Memory B cell (primary cell): ENCODE measurements at regions not wholly inside any gene's neighbourhood (a gene's known extent, or its start where the extent isn't known, plus 50 kb on each side); places are given as distances from the start of the nearest gene placed in this dataset.
A peak's percentile ranks its signal among the peaks of the same experiment; 100 is the strongest.
"Not testable (repeated sequence)": the region's sequence is repeated elsewhere in the genome, so short reads cannot be mapped to it uniquely, and the experiment has no call there.

ENCODE experiments used
- ATAC-seq: fragments of 150-1000 bp; cut with Tn5 transposase; 2 replicates; pipeline ENCODE4 v1.10.0; 2021; ENCODE audit warnings: low read depth, mild to moderate bottlenecking, moderate library complexity
- DNase-seq, 2 donors: peaks; one replicate each; pipeline ENCODE4 v3.0.0; 2022; ENCODE audit warnings: low spot score in 2 of 2
- H3K27ac Mint-ChIP-seq: one replicate; pipeline ENCODE4 v1.8.0; 2022; ENCODE audit warnings: mild to moderate bottlenecking, moderate library complexity, mixed read lengths
- H3K27me3 Mint-ChIP-seq: one replicate; pipeline ENCODE4 v1.8.0; 2022; ENCODE audit warnings: mixed read lengths
- H3K36me3 Mint-ChIP-seq: one replicate; pipeline ENCODE4 v1.8.0; 2022; ENCODE audit warnings: mild to moderate bottlenecking, mixed read lengths
- H3K4me1 Mint-ChIP-seq: one replicate; pipeline ENCODE4 v1.8.0; 2022; ENCODE audit warnings: mixed read lengths
- H3K4me3 Mint-ChIP-seq: one replicate; pipeline ENCODE4 v1.8.0; 2022; ENCODE audit warnings: mild to moderate bottlenecking, moderate library complexity, mixed read lengths
- H3K9me3 Mint-ChIP-seq: one replicate; pipeline ENCODE4 v1.8.0; 2022; ENCODE audit warnings: mixed read lengths

DNA sequence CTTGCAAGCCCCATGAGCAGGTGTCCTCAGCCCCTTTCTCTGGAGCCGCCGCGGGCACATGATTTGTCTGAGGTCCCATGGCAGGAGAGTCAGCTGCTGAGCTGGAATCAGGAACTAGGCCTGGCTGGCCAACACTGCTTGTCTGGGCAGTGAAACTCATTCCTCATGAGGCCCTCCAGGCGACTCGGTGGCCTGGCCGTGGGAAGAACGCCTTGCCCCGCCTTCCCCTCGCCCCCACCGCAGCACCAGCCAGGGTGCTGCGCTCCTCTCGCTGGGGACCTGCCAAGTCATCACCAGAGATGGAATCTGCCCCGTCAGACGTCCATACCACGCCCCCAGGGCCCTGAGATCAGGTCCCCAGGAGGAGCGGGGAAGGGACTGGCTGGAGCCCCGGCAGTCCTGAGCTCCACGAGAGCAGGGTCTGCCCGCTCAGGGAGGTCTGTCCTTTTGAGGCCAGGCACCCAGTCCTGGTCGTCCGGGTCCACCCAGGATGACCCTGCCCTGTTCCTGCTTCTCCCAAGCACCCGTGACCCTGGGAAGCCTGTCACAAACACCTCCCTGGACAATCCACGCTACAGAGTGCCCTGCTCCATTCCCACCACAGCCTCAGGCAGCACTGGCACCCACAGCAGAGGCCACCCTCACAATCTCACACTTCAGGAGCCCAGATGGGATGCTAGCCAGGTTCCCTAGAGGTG lies 5414.5 kb upstream of the TPTE start:
- Mint-ChIP-seq H3K4me3 (peak overlapping the region; percentile 8), H3K27ac (peak overlapping the region; percentile 92)
- H3K4me1 Mint-ChIP-seq, H3K36me3 Mint-ChIP-seq, ATAC-seq, H3K27me3 Mint-ChIP-seq, H3K9me3 Mint-ChIP-seq, DNase-seq: not testable (repeated sequence)

DNA sequence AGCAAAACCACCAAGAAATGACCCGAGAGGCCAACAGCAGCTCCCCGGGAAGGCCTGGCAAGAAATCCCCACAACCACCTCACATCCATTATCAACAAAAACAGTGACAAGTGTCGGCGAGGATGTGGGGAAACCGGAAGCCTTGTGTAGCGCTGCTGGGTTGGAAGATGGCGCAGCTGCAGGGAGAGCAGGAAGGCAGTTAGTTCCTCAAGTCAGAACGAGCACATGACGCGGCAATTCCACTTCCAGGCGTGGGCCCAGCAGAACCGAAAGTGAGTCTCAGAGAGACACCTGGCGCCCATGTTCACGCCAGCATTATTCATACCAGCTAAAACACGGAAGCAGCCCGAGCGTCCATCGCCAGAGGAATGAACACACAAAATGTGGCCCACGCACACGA lies 5413.7 kb upstream of the TPTE start:
- not testable (repeated sequence) for H3K36me3 Mint-ChIP-seq, H3K27me3 Mint-ChIP-seq, H3K4me1 Mint-ChIP-seq, H3K9me3 Mint-ChIP-seq, H3K27ac Mint-ChIP-seq, H3K4me3 Mint-ChIP-seq, DNase-seq
- peak; percentile 36 for ATAC-seq

GRCh38 chr21:5108048-5108775 lies 5413.2 kb upstream of the TPTE start:
- not testable (repeated sequence) for H3K27me3 Mint-ChIP-seq, H3K36me3 Mint-ChIP-seq, H3K27ac Mint-ChIP-seq, H3K4me3 Mint-ChIP-seq, H3K4me1 Mint-ChIP-seq, ATAC-seq, H3K9me3 Mint-ChIP-seq
- DNase-seq = peak in 1 of 2 donors; percentile 8

- DNase-seq = peak in 1 of 2 donors; percentile 4
- not testable (repeated sequence) for H3K4me3 Mint-ChIP-seq, H3K36me3 Mint-ChIP-seq, H3K9me3 Mint-ChIP-seq, H3K27me3 Mint-ChIP-seq, H3K27ac Mint-ChIP-seq, ATAC-seq, H3K4me1 Mint-ChIP-seq
Measured at GRCh38 chr21:5111197-5111596, 5410.2 kb upstream of the TPTE start.

DNA sequence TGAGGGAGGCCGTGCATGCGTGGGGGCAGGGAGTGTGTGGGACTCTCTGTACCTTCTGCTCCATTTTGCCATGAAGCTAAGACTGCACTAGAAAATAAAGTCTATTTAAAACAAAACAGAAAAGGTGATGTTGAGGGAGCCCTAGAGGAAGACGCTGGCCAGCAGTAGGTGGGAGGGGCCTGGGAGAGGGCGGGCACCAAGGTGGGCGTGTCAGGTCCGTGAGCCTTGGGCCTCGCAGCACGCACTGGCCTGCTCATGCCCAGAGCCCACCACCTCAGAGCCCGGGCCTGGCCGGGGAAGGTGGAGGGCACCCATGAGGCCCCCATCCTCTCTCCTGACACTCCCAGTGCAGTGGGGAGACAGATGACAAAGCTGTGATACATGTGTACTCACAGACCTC lies 5408.3 kb upstream of the TPTE start:
- ATAC-seq, H3K4me1 Mint-ChIP-seq, H3K27ac Mint-ChIP-seq, DNase-seq, H3K4me3 Mint-ChIP-seq, H3K36me3 Mint-ChIP-seq, H3K27me3 Mint-ChIP-seq, H3K9me3 Mint-ChIP-seq: not testable (repeated sequence)

GRCh38 chr21:5114468-5114867 lies 5406.9 kb upstream of the TPTE start:
- peak in 1 of 2 donors; percentile 3 for DNase-seq
- not testable (repeated sequence) for H3K9me3 Mint-ChIP-seq, H3K27me3 Mint-ChIP-seq, H3K4me3 Mint-ChIP-seq, H3K27ac Mint-ChIP-seq, H3K4me1 Mint-ChIP-seq, ATAC-seq, H3K36me3 Mint-ChIP-seq

- peak; percentile 3 for ATAC-seq
- not testable (repeated sequence) for H3K27me3 Mint-ChIP-seq, H3K27ac Mint-ChIP-seq, H3K9me3 Mint-ChIP-seq, H3K4me1 Mint-ChIP-seq, H3K4me3 Mint-ChIP-seq, H3K36me3 Mint-ChIP-seq
- peak in 1 of 2 donors; percentile 21 for DNase-seq
Measured at GRCh38 chr21:5114893-5115645, 5406.3 kb upstream of the TPTE start.

DNA sequence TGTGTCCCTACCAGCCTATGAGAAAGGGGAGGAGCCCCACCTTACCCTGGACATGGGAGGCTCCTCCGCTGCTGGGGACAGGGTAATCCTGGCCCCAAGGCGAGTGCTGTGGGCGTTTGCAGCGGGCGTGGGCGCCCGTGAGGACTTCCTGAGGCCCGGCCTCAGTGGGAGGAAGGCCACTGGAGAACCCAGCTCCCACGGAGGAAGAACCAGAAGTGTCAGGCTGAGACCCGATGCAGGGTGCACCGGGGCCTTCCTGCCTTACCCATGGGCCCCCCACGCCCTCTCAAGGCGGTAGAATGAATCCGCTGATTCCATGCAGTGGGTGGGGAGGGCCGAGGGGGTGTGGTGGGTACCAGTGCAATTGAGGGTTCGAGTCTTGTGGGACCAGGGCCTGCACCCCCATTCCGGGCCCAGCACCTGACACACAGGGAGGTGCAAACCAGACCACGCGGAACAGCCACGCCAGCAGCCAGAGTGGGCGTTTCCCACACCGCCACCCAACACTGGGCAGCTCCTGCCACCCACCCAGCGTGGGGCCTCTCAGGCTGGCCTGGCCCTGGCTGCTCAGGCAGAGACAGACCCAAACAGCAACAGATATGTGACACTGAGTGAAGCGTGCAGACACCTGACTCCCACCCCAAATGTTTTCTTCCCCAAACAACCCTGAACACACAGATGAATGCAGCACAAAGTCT lies 5405.6 kb upstream of the TPTE start:
- not testable (repeated sequence) for H3K27me3 Mint-ChIP-seq, H3K36me3 Mint-ChIP-seq, H3K4me3 Mint-ChIP-seq, H3K4me1 Mint-ChIP-seq, H3K27ac Mint-ChIP-seq, H3K9me3 Mint-ChIP-seq
- peak; percentile 36 for ATAC-seq
- peak in 1 of 2 donors; percentile 55 for DNase-seq

DNA sequence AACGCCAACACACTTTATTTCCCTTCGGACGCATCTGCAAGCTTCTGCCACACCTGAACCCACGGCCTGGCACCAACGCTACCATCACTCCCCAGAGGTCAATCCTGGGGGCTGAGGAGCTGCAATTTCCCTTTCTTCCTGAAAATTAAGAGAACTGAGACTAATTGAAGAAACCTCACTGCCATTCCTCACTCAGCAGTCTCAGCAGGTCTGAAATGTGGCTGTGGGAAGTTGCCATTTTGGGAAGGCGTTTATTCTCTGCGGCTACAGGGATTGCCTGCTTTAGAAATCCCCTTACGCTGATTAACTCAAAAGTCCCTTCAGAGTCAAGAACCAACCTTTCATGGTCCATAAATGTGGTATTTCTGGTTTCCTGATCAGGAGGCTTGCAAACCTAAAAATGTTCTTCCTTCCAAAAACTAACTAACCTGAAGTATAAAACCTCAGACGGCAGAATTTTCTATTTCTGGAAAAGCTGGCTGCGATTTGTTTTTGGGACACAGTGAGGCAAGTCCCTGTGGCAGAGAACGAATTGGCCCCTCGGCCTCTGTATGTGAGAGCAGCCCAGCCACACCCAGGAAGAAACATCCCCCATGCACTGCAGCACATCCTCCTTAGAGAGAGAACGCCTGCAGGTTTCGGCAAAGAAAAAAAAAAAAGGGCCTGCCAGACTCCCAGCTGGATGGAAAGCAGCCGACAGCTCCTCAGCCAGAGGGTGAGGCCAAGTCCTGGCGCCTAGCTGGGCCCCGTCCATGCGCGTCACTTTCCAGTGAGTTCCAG lies 5404.8 kb upstream of the TPTE start:
- peak; percentile 16 for ATAC-seq
- not testable (repeated sequence) for H3K27ac Mint-ChIP-seq, H3K9me3 Mint-ChIP-seq, H3K27me3 Mint-ChIP-seq, H3K36me3 Mint-ChIP-seq, H3K4me1 Mint-ChIP-seq, H3K4me3 Mint-ChIP-seq
- DNase-seq = peak in 1 of 2 donors; percentile 29

DNA sequence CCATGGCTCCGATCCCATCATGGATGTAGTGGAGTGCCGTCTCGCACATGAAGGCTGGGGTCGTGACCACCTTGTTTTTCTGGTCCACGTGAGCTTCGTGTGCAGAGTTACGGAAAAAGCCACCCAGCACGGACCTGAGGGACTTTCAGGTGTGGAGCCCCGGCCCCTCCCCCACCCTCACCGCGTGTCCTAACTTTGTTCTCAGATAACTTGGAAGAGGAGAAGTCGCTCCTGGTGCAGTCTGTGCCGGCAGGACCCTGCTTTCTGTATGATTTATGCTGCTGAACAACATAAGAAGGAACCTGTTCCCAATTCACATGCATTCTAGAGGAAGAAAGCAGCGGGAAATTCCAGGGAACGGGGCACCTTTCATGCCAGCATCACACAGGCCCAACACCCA lies 5404.2 kb upstream of the TPTE start:
- ATAC-seq, H3K36me3 Mint-ChIP-seq, H3K4me1 Mint-ChIP-seq, H3K9me3 Mint-ChIP-seq, H3K27me3 Mint-ChIP-seq, H3K27ac Mint-ChIP-seq, H3K4me3 Mint-ChIP-seq: not testable (repeated sequence)
- peak in 1 of 2 donors; percentile 9 for DNase-seq

GRCh38 chr21:5117666-5118295 lies 5403.6 kb upstream of the TPTE start:
- H3K9me3 Mint-ChIP-seq, H3K36me3 Mint-ChIP-seq, H3K4me1 Mint-ChIP-seq, H3K27me3 Mint-ChIP-seq: not testable (repeated sequence)
- Mint-ChIP-seq H3K4me3 (peak overlapping the region; percentile 17), H3K27ac (peak overlapping the region; percentile 38)
- ATAC-seq (peak; percentile 20), DNase-seq (peak in 1 of 2 donors; percentile 53)

DNA sequence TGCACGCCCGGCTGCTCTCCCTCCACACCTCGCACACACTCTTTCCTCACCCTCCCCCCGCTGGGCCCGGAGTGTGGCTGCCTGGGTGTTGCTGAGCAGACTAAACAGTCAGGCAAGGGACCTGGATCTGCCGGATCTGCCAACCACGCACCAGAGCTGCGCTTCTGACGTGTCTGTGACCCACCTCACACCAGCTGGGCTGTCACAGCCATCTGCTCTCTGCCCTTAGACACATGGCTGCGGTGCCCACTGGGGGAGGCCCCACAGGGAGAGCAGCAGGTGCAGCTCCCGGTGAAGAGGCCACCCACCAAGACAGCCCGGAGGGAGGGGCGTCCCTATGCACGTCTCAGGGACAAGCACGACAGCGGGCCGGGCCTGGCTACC lies 5403.1 kb upstream of the TPTE start:
- DNase-seq (peak in 1 of 2 donors; percentile 50), ATAC-seq (peak; percentile 67)
- not testable (repeated sequence) for H3K27me3 Mint-ChIP-seq, H3K27ac Mint-ChIP-seq, H3K4me3 Mint-ChIP-seq, H3K9me3 Mint-ChIP-seq, H3K4me1 Mint-ChIP-seq, H3K36me3 Mint-ChIP-seq

- not testable (repeated sequence) for H3K4me3 Mint-ChIP-seq, H3K27ac Mint-ChIP-seq, H3K36me3 Mint-ChIP-seq, DNase-seq, H3K4me1 Mint-ChIP-seq, H3K27me3 Mint-ChIP-seq, ATAC-seq, H3K9me3 Mint-ChIP-seq
Measured at GRCh38 chr21:5119179-5119578, 5402.2 kb upstream of the TPTE start.
